ENCODE measurements at regions not wholly inside any gene's neighbourhood (a gene's known extent, or its start where the extent isn't known, plus 50 kb on each side); places are given as distances from the start of the nearest gene placed in this dataset.

- DNase-seq (ENCODE audit: low spot score): no peak
- no peak overlapping the region for H3K27ac Mint-ChIP-seq
- no peak overlapping the region for H3K4me3 Mint-ChIP-seq
- no peaks in the 10 kb centered on the region for H3K9me3 Mint-ChIP-seq
- H3K36me3 Mint-ChIP-seq (ENCODE audit: low read depth): no peaks in the 10 kb centered on the region
- no peaks in the 10 kb centered on the region for H3K4me1 Mint-ChIP-seq (ENCODE audit: low read depth)
- H3K27me3 Mint-ChIP-seq (ENCODE audit: insufficient read depth): no peaks in the 10 kb centered on the region
- intact Hi-C loops (cut with micrococcal nuclease): no loop called here
Measured at GRCh38 chr5:35285435-35285834, 55.1 kb upstream of the PRLR start.

GRCh38 chr5:35285011-35285410 is 54.7 kb upstream of the PRLR start:
- Mint-ChIP-seq H3K27me3 (ENCODE audit: insufficient read depth) (no peaks in the 10 kb centered on the region), H3K4me3 (no peak overlapping the region), H3K27ac (no peak overlapping the region), H3K4me1 (ENCODE audit: low read depth) (no peaks in the 10 kb centered on the region), H3K36me3 (ENCODE audit: low read depth) (no peaks in the 10 kb centered on the region), H3K9me3 (no peaks in the 10 kb centered on the region)
- DNase-seq (ENCODE audit: low spot score): no peak
- intact Hi-C loops (cut with micrococcal nuclease): no loop called here

- Mint-ChIP-seq H3K4me3 (no peak overlapping the region), H3K4me1 (ENCODE audit: low read depth) (no peaks in the 10 kb centered on the region), H3K27me3 (ENCODE audit: insufficient read depth) (no peaks in the 10 kb centered on the region), H3K9me3 (no peaks in the 10 kb centered on the region), H3K27ac (no peak overlapping the region), H3K36me3 (ENCODE audit: low read depth) (no peaks in the 10 kb centered on the region)
- no peak for DNase-seq (ENCODE audit: low spot score)
- intact Hi-C loops (cut with micrococcal nuclease): no loop called here
Measured at GRCh38 chr5:35284364-35284763, 54.1 kb upstream of the PRLR start.

- Mint-ChIP-seq H3K27ac (no peak overlapping the region), H3K36me3 (ENCODE audit: low read depth) (no peaks in the 10 kb centered on the region), H3K9me3 (no peaks in the 10 kb centered on the region), H3K27me3 (ENCODE audit: insufficient read depth) (no peaks in the 10 kb centered on the region), H3K4me3 (no peak overlapping the region), H3K4me1 (ENCODE audit: low read depth) (no peaks in the 10 kb centered on the region)
- DNase-seq (ENCODE audit: low spot score): no peak
- intact Hi-C loops (cut with micrococcal nuclease): no loop called here
Measured at GRCh38 chr5:35282810-35283209, 52.5 kb upstream of the PRLR start.

- intact Hi-C loops (cut with micrococcal nuclease): no loop called here
- Mint-ChIP-seq H3K9me3 (no peaks in the 10 kb centered on the region), H3K4me3 (no peak overlapping the region), H3K36me3 (ENCODE audit: low read depth) (no peaks in the 10 kb centered on the region), H3K4me1 (ENCODE audit: low read depth) (no peaks in the 10 kb centered on the region), H3K27me3 (ENCODE audit: insufficient read depth) (no peaks in the 10 kb centered on the region), H3K27ac (no peak overlapping the region)
- DNase-seq (ENCODE audit: low spot score): no peak
Measured at GRCh38 chr5:35281613-35282012, 51.3 kb upstream of the PRLR start.
